GM23248 (cell line): ENCODE measurements at regions not wholly inside any gene's neighbourhood (a gene's known extent, or its start where the extent isn't known, plus 50 kb on each side); places are given as distances from the start of the nearest gene placed in this dataset.

Experiments
- EZH2 ChIP-seq: fragments of 200-600 bp; sonication (generic); IDR thresholded peaks from 2 replicates; pipeline ENCODE4 v1.6.1; 2018; ENCODE audit warnings: antibody characterized with exemption, mild to moderate bottlenecking; ENCODE audit not compliant: insufficient read depth, poor library complexity, severe bottlenecking
- EZH2phosphoT487 ChIP-seq: fragments of 200-600 bp; sonication (generic); IDR thresholded peaks from 2 replicates; pipeline ENCODE4 v1.6.1; 2018; ENCODE audit warnings: antibody characterized with exemption, moderate library complexity, mild to moderate bottlenecking, low read depth; ENCODE audit not compliant: insufficient read depth

GRCh38 chr20:23163562-23163961 lies 77.4 kb upstream of the CD93 start:
- no peak for TF ChIP-seq EZH2phosphoT487
- TF ChIP-seq EZH2 = no peak
